K562 (cell line): ENCODE measurements at regions not wholly inside any gene's neighbourhood (a gene's known extent, or its start where the extent isn't known, plus 50 kb on each side); places are given as distances from the start of the nearest gene placed in this dataset.

Source experiments
- ATAC-seq: fragments of 200-7000 bp; cut with Tn5 transposase; 3 replicates; pipeline ENCODE4 v1.9.1; 2020; ENCODE audit warnings: moderate library complexity
- BruUV-seq: library from RNA; stranded (reverse); fragments of 400-500 nt; replicated peaks from 2 replicates; lab custom pipeline; 2021; lab: Mats Ljungman, UMichigan
- CTCF ChIA-PET: fragments of 300-600 bp; formaldehyde crosslinking; extraction: SDS; loops from one replicate; lab custom pipeline; 2021; ENCODE audit warnings: low intra/inter-chr PET ratio; lab: Yijun Ruan, JAX
- POLR2A ChIA-PET: fragments of 300-600, 350-650 bp; sonication (Branson Sonifier 250); formaldehyde crosslinking; extraction: SDS; loops from one replicate; lab custom pipeline; 2021; ENCODE audit warnings: antibody characterized with exemption, inconsistent platforms; lab: Yijun Ruan, JAX
- DNase-seq, 4 experiments: peaks; one replicate each; pipeline versions ENCODE4 v3.0.0 to v3.0.0-alpha.2; 2011 to 2018; ENCODE audit warnings: low spot score in 3 of 4, mixed read lengths in 3 of 4; ENCODE audit errors: extremely low read depth in 1 of 4
- FAIRE-seq: peaks from 2 replicates; lab custom pipeline; 2011; peaks lifted over from hg19 to GRCh38; lab: Jason Lieb, UNC
- H2AFZ ChIP-seq: 2 replicates; pipeline ENCODE4 v1.6.0; 2011; ENCODE audit warnings: low read depth, low read length, control low read depth, inconsistent platforms
- H3K27ac ChIP-seq: fragments of 200-600 bp; 3 replicates; pipeline ENCODE4 v1.8.0; 2011; ENCODE audit warnings: low read depth, mild to moderate bottlenecking, control low read depth, inconsistent platforms, low read length, moderate library complexity, mixed read lengths; ENCODE audit errors: extremely low read depth
- H3K27me3 ChIP-seq, 2 experiments: fragments of 300-600 bp in 1 of 2; 2 replicates in 1 of 2; 3 replicates in 1 of 2; pipeline versions ENCODE4 v1.6.0 to v1.8.0; 2011; ENCODE audit warnings: inconsistent platforms in 2 of 2, low read length in 2 of 2, mild to moderate bottlenecking in 1 of 2, mixed read lengths in 1 of 2, moderate library complexity in 1 of 2; ENCODE audit not compliant: control insufficient read depth in 2 of 2, insufficient read depth in 2 of 2
- H3K36me3 ChIP-seq: fragments of 300-600 bp; 3 replicates; pipeline ENCODE4 v1.8.0; 2011; ENCODE audit warnings: mild to moderate bottlenecking, low read length, inconsistent platforms; ENCODE audit not compliant: control insufficient read depth, insufficient read depth
- H3K4me1 ChIP-seq, 2 experiments: fragments of 200-600 bp in 1 of 2; replicated peaks in 1 of 2; 2 replicates in 1 of 2; 3 replicates in 1 of 2; pipeline versions ENCODE4 v1.5.1 to v1.8.0; 2011; ENCODE audit warnings: inconsistent platforms in 2 of 2, low read length in 2 of 2, mild to moderate bottlenecking in 1 of 2, mixed read lengths in 1 of 2, moderate library complexity in 1 of 2; ENCODE audit not compliant: control insufficient read depth in 2 of 2, insufficient read depth in 2 of 2
- H3K4me2 ChIP-seq: 2 replicates; pipeline ENCODE4 v1.6.1; 2011; ENCODE audit warnings: low read length, control low read depth, inconsistent platforms, mixed read lengths; ENCODE audit not compliant: insufficient read depth
- H3K4me3 ChIP-seq: fragments of 200-600 bp; sonication (generic), shearing (Covaris generic); 2 replicates; pipeline ENCODE4 v1.5.1; 2016; ENCODE audit warnings: control low read depth, inconsistent platforms
- H3K79me2 ChIP-seq: fragments of 200-600 bp; 3 replicates; pipeline ENCODE4 v1.8.0; 2011; ENCODE audit warnings: low read length, inconsistent platforms; ENCODE audit not compliant: control insufficient read depth, insufficient read depth
- H3K9ac ChIP-seq, 2 experiments: 2 replicates each; pipeline versions ENCODE4 v1.6.0 to v1.6.1; 2011; ENCODE audit warnings: low read depth in 2 of 2, low read length in 2 of 2, control low read depth in 1 of 2, inconsistent platforms in 1 of 2, mild to moderate bottlenecking in 1 of 2, mixed read lengths in 1 of 2; ENCODE audit not compliant: insufficient read depth in 1 of 2
- H3K9me1 ChIP-seq: one replicate; pipeline ENCODE4 v1.6.0; 2011; ENCODE audit warnings: inconsistent platforms, mild to moderate bottlenecking, low read length, moderate library complexity; ENCODE audit not compliant: control insufficient read depth, insufficient read depth
- H3K9me3 ChIP-seq: replicated peaks from 2 replicates; pipeline ENCODE4 v1.5.1; 2011; ENCODE audit warnings: low read depth, low read length, inconsistent platforms; ENCODE audit not compliant: control insufficient read depth, insufficient read depth
- H4K20me1 ChIP-seq: replicated peaks from 2 replicates; pipeline ENCODE4 v1.6.1; 2011; ENCODE audit warnings: low read length, inconsistent platforms, mixed read lengths; ENCODE audit not compliant: control insufficient read depth, insufficient read depth
- BDP1 ChIP-seq: IDR thresholded peaks from 3 replicates; pipeline ENCODE4 v1.6.1; 2011; ENCODE audit not compliant: insufficient read length, insufficient read depth
- ZBTB33 ChIP-seq: sonication (generic); formaldehyde crosslinking; IDR thresholded peaks from 2 replicates; pipeline ENCODE4 v1.8.1; 2023; ENCODE audit warnings: mild to moderate bottlenecking, missing genetic modification reagents
- WGBS: fragments of 100-300 bp; shearing (Covaris generic); methylation state at CpG from one replicate; pipeline ENCODE4 v1.1.6; 2016; ENCODE audit warnings: low coverage, mixed read lengths; ENCODE audit not compliant: insufficient coverage; ENCODE audit errors: missing lambda C conversion rate; 5-methylcytosine and 5-hydroxymethylcytosine counted together
- in situ Hi-C: fragments of 300-500 bp; cut with MboI; formaldehyde crosslinking; loops from 4 replicates; pipeline ENCODE4 v1.15.0; 2018; ENCODE audit warnings: inconsistent platforms, mixed read lengths
- intact Hi-C: fragments of 100-400 bp; cut with micrococcal nuclease; formaldehyde crosslinking; loops from 2 replicates; pipeline ENCODE4 v1.14.2; 2022

GRCh38 chr16:85417156-85417860 lies 195.8 kb upstream of the GSE1 start:
- Histone ChIP-seq H3K4me2 (no peak overlapping the region), H3K4me1 (peaks cover 22 to 70% of the 10 kb centered on the region in 2 experiments), H3K9ac (peak overlapping the region in 1 of 2 experiments; percentile 6; a peak in 2 of 4 replicates), H3K27me3 (no peaks in the 10 kb centered on the region), H3K9me1 (peaks cover 3% of the 10 kb centered on the region), H3K79me2 (peaks cover 6% of the 10 kb centered on the region; the same call in 2 of the 3 replicates), H2AFZ (no peak overlapping the region), H3K4me3 (no peak overlapping the region), H4K20me1 (peaks cover 5% of the 10 kb centered on the region; the same call in 1 of the 2 replicates), H3K9me3 (peaks cover 13% of the 10 kb centered on the region), H3K36me3 (no peaks in the 10 kb centered on the region), H3K27ac (no peak overlapping the region)
- in situ Hi-C loops (no loop called here), intact Hi-C loops (no loop called here)
- BruUV-seq = no TSS peak
- 88% methylated on average over 14 of the region's 14 CpGs for WGBS
- POLR2A ChIA-PET = interaction anchor here (0.5 kb wide), 1 partner anchor 526 kb away, joined by 3 read pairs; no protein-coding TSS in a partner anchor
- no peak for ATAC-seq
- FAIRE-seq = no peak
- TF ChIP-seq ZBTB33 (peak; percentile 76), BDP1 (no peak)
- no peak for DNase-seq
- CTCF ChIA-PET = interaction anchor here (1.6 kb wide), 1 partner anchor 22 kb away, joined by 3 read pairs; no protein-coding TSS in a partner anchor
